ENCODE measurements at regions not wholly inside any gene's neighbourhood (a gene's known extent, or its start where the extent isn't known, plus 50 kb on each side); places are given as distances from the start of the nearest gene placed in this dataset.

DNA sequence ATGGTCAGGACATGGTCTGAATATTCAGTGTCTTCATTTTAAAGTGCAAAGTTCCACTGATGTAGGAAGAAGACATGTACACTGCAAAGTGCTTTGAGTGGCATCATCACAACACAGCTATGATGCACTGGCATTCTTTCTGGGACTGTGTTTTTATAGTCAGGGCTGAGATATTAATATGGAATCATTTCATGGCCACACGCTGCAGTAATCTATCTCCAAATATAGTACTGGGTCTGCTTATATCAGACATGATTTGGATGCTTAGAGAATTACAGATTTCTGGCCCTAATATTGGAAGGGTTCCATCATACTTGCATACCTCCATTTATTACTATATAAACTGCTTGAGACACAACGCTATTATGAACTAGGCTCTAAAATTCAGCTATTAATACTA, 1170.9 kb downstream of the NLGN4X start:
- TF ChIP-seq YY1 (IDR thresholded peaks at IDR 0.05; ENCODE audit: insufficient read depth, insufficient read length) (no peak), SUZ12 (IDR thresholded peaks at IDR 0.05; ENCODE audit: extremely low read depth, insufficient read depth, insufficient read length) (no peak), ZNF274 (IDR thresholded peaks at IDR 0.05; ENCODE audit: low read depth, low read length) (no peak)

All from NT2/D1 (cell line).